GM20000 (cell line): ENCODE measurements at regions not wholly inside any gene's neighbourhood (a gene's known extent, or its start where the extent isn't known, plus 50 kb on each side); places are given as distances from the start of the nearest gene placed in this dataset.

ENCODE experiments used
- DNase-seq: peaks from one replicate; pipeline ENCODE4 v3.0.0; 2012; ENCODE audit warnings: low spot score
- CTCF ChIP-seq: IDR thresholded peaks from 2 replicates; pipeline ENCODE4 v1.5.1; 2012; ENCODE audit warnings: mild to moderate bottlenecking, control low read depth; ENCODE audit errors: extremely low read depth, missing control alignments

DNA sequence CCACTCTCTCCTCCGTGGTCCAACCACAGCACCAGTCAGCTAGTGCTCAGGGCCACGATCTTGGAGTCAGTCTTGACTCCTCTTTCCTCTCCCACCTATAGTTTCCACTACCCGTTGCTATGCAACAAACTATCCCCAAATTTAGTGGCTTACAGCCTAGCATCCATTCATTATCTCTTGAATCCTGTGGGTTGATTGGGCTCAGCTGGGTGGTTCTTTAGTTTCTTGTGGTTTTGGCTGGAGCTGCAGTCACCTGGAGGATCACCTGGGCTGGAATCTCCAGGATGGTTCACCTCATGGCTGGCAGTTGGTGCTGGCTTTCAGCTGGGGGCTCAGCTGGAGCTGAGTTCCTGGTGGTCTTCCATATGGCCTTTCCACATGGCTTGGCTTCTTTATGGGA, 149.9 kb downstream of the ASB1 start:
- DNase-seq: no peak
- TF ChIP-seq CTCF: no peak

GRCh38 chr2:238578256-238578655, 151.5 kb downstream of the ASB1 start:
- DNase-seq: no peak
- no peak for TF ChIP-seq CTCF

DNA sequence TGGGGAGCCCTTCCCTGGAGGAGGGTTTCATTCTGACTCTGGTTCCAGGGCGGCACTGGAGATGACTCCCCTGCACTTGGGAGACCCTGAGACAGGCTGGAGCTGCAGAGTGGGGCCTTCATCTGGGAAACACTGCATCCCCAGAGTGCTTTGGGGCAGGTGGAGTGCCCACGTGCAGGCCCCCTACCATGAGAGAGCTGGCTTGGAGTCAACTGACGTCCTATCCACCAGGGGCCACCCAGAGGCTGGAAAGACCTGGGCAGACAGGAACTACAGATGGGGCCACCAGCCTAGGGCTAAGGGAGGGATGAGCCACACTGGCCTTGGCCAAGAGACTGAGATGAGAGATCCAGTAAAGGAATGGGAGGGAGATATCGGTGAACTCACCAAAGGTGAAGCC, 153.8 kb downstream of the ASB1 start:
- no peak for TF ChIP-seq CTCF
- no peak for DNase-seq

GRCh38 chr2:238581126-238581525, 154.4 kb downstream of the ASB1 start:
- no peak for TF ChIP-seq CTCF
- no peak for DNase-seq

GRCh38 chr2:238582159-238582558, 155.4 kb downstream of the ASB1 start:
- no peak for DNase-seq
- no peak for TF ChIP-seq CTCF

GRCh38 chr2:238584617-238585016, 157.9 kb downstream of the ASB1 start:
- TF ChIP-seq CTCF: no peak

GRCh38 chr2:238585836-238586821, 159.4 kb downstream of the ASB1 start:
- no peak for TF ChIP-seq CTCF
- DNase-seq: no peak

More at GRCh38 chr2:238584617-238585016, 157.9 kb downstream of the ASB1 start:
- DNase-seq: no peak
